NCI-H2227 (cell line): ENCODE measurements at regions not wholly inside any gene's neighbourhood (a gene's known extent, or its start where the extent isn't known, plus 50 kb on each side); places are given as distances from the start of the nearest gene placed in this dataset.

Experiments used
- DNase-seq: peaks from one replicate; lab custom pipeline; 2025; ENCODE audit not compliant: unreplicated experiment; lab: John Stamatoyannopoulos, UW

GRCh38 chr15:81987628-81988027 lies 58.2 kb downstream of the MEX3B start:
- no peak for DNase-seq

- DNase-seq: no peak
Measured at GRCh38 chr15:81983497-81983896, 62.3 kb downstream of the MEX3B start.

- DNase-seq: no peak
Measured at GRCh38 chr15:81982808-81983207, 63.0 kb downstream of the MEX3B start.

GRCh38 chr15:81981908-81982307 lies 63.9 kb downstream of the MEX3B start:
- no peak for DNase-seq

GRCh38 chr15:81977464-81977863 lies 68.4 kb downstream of the MEX3B start:
- no peak for DNase-seq

GRCh38 chr15:81968691-81969090 lies 77.1 kb downstream of the MEX3B start:
- no peak for DNase-seq

- DNase-seq: no peak
Measured at GRCh38 chr15:81966631-81967030, 79.2 kb downstream of the MEX3B start.

- no peak for DNase-seq
Measured at GRCh38 chr15:81962482-81962881, 83.3 kb downstream of the MEX3B start.

- no peak for DNase-seq
Measured at GRCh38 chr15:81959196-81959595, 86.6 kb downstream of the MEX3B start.

GRCh38 chr15:81957698-81958097 lies 88.1 kb downstream of the MEX3B start:
- no peak for DNase-seq

- no peak for DNase-seq
Measured at GRCh38 chr15:81955382-81956062, 90.3 kb downstream of the MEX3B start.

GRCh38 chr15:81954158-81954783 lies 91.5 kb downstream of the MEX3B start:
- DNase-seq: no peak

- DNase-seq: peak; percentile 14
Measured at GRCh38 chr15:81950841-81951414, 94.9 kb downstream of the MEX3B start.

GRCh38 chr15:81948751-81949150 lies 97.1 kb downstream of the MEX3B start:
- DNase-seq: no peak

GRCh38 chr15:81948222-81948621 lies 97.6 kb downstream of the MEX3B start:
- no peak for DNase-seq

- no peak for DNase-seq
Measured at GRCh38 chr15:81947548-81947947, 98.3 kb downstream of the MEX3B start.

- DNase-seq: no peak
Measured at GRCh38 chr15:81945014-81945615, 100.7 kb downstream of the MEX3B start.

GRCh38 chr15:81942655-81943195 lies 103.1 kb downstream of the MEX3B start:
- DNase-seq: no peak

GRCh38 chr15:81942157-81942556 lies 103.7 kb downstream of the MEX3B start:
- DNase-seq: no peak

GRCh38 chr15:81941479-81941878 lies 104.3 kb downstream of the MEX3B start:
- DNase-seq: peak; percentile 44

GRCh38 chr15:81940467-81941451 lies 105.1 kb downstream of the MEX3B start:
- no peak for DNase-seq
